HG03457 (cell line): ENCODE measurements at regions not wholly inside any gene's neighbourhood (a gene's known extent, or its start where the extent isn't known, plus 50 kb on each side); places are given as distances from the start of the nearest gene placed in this dataset.

Source experiments
- ATAC-seq: cut with Tn5 transposase; IDR thresholded peaks from one replicate; pipeline ENCODE4 v1.9.1; 2021; ENCODE audit warnings: moderate number of reproducible peaks; ENCODE audit not compliant: unreplicated experiment

DNA sequence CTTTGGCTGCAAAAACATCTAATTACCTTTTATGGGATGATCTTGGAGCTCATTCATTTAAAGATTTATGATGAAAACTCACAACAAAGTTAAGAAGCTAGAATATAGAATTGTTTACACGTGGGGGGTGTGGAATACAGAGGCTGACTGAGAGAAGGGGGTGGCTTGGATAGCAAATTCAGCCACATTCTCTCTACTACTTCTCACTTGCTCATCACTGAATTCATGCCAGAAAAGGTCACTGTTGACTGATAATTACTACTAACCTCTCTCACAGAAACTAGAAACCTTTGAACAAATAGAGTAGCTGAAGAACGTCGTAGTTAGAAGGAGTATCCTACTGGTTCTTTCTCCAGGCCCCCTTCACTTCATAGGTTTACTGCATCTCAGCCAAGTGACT is 808.2 kb downstream of the BRINP1 start:
- ATAC-seq, result no peak

DNA sequence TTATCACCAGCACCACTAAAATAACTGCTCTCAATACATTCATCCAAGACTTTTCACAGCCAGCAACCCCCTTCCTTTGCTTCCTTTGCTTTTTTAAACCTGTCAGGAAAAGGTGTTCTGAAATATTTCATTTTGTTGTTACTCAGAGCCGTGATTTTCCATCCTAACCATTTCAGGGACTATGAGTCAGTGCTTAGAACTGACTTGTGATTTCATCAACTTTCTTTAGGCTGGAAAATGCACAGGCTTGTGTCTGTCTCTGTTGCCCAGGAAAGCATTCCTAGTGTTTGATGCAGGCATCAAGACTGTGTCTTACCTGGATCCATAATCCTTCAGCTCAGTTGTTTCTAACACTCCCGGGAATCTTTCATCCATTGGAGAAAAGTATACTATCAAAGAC is 805.6 kb downstream of the BRINP1 start:
- ATAC-seq, result no peak

DNA sequence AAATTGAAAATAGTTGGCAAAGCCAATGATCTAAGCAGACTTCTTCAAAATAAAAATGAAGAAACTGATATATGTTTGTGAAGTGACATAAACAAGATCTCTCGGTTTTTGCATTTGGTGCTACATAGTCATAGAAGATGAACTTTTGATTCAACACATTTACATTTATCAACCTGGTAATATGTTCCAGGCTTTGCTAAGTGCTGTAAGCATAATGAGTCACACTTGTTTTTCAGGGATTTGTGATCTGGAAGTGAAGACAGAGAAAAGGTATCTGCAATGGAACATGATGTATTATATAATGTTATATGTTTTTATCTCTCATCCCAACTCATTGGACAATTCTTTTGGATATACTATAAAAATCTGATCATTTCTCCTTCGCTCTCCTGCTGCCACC is 801.4 kb downstream of the BRINP1 start:
- no peak for ATAC-seq

DNA sequence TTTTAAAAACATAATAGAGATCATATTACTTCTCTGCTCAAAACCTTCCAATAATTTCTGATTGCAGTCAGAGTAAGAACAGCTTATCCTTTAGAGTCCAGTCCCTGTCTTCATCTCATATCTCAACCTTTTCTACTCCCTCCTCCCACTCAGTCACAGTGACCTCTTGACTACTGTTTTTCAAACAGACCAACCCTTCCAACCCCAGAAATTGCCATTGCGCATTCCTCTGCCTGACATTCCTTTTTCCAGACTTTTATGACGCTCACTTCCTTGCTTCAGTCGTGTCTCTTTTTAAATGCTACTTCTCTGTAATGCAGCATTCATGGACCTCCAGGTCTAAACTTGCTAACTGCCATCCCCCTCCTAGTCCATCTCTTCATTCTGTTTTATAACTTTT is 800.5 kb downstream of the BRINP1 start:
- no peak for ATAC-seq

DNA sequence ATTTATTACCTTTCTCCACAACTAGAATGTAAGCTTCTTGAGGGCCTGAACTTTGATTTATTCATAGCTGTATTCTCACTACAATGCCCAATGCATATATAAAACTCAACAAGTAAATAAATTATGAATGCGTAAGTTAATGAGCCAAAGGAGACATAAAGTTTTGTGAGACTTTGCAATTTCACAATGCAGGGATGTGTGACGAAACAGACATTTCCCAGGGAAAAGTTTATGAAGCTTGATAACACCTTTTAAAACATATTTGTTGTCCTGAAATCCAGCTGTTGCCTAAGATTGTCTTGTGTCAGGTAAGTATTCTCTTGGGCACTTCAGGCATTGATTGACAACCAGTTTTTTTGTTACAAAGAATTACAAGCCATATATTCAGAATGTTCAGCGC is 800.1 kb downstream of the BRINP1 start:
- ATAC-seq, result no peak

DNA sequence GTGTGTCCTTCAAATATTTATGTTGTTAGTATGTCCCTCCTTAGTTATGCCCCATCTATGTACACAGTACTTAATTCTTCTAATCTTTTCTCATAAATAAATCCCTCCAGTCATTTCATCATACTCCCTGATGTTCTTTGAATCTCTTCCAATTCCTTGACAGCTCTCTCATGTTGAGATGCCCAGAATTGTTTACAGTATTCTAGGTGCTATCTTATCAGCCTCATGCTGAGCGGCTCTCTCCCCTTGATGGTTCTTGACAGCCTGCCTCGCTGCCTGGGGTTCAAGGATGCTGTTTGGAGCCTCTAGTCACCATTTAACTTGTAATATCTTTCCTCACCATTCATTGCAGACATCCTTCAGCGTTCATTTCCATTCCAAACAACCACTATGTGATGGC is 799.2 kb downstream of the BRINP1 start:
- no peak for ATAC-seq

DNA sequence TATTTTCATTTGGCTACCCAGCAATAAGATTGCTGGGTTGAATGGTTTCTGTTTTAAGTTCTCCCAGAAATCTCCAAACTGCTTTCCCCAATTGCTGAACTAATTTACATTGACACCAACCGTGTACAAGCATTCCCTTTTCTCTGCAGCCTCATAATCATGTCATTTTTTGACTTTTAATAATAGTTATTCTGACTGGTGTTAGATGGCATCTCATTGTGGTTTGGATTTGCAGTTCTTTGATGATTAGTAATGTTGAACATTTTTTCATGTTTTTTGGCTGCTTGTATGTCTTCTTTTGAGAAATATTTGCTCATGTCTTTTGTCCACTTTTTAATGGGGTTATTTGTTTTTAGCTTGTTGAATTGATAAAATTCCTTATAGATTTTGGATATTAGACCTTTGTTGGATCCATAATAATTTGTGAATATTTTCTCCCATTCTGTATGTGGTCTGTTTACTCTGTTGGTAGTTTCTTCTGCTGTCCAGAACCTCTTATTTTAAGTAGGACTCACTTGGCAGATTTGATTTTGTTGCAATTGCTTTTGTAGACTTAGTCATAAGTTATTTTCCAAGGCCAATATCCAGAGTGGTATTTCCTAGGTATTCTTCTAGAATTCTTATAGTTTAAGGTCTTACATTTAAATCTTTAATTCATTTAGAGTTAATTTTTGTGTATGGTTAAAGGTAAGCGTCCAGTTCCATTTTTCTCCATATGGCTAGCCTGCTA is 793.7 kb downstream of the BRINP1 start:
- ATAC-seq, result no peak

DNA sequence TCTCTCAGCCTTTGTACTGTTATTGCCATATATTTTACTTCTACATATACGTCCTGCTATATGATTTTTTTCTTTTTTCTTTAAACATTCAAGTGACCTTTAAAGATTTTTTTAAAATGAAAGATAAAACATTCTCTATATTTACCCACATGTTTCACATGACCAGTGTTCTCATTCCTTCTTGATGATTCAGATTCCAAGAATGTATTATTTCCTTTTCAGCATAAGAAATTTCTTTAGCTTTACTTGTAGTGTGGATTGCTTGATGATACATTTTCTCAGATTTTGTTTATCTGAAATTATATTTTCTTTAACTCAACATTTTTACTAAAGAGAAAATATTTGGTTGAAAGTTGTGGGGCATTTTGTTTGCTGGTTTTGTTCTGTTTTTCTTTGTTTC is 792.1 kb downstream of the BRINP1 start:
- no peak for ATAC-seq

DNA sequence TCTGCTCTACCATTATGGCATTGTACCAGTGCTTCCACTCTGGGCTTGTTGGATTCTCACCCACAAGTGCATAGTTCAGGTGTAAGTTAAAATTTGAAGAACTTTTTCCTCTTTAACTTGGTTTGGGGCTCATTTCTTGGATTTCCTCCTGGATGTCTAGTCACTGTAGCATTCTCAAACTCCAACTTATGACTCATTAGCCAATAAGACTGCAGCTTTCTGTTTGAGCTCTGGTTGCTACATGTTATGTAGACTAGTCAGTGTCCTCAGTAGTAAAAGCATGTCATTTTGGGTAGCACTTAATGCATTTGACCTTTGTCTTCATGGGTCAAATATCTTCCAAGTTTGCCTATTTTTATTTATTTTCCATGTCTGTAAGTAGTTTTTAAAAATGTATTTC is 790.8 kb downstream of the BRINP1 start:
- no peak for ATAC-seq

DNA sequence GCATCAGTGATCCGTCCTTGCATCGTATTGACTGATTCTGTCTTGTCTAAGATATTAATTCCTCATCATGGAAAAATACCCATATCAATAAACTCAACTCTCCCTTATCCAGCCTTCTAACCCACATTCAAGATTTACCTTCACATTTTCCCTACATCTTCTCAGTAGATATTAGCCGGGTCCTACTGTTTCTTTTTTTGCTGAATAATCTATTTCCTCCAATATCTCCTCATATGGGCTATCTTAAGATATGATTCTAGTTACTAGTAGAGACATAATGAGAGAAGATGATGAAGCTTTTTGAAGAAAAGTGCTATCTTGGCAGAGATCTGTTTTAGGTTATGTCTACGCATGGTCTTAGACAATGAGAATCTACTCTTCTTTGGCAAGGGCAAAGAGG is 785.8 kb downstream of the BRINP1 start:
- no peak for ATAC-seq

DNA sequence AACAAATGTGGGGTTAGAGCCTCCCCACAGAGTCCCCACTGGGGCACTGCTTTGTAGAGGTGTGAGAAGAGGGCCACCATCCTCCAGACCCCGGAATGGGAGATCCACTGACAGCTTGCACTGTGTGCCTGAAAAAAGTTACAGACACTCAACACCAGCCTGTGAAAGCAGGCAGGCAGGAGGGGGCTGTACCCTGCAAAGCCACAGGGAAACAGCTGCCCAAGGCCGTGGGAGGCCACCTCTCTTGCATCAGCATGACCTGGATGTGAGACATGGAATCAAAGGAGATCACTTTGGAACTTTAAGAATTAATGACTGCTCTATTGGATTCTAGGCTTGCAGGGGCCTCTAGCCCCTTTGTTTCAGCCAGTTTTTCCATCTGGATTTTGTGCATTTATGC is 782.3 kb downstream of the BRINP1 start:
- no peak for ATAC-seq

DNA sequence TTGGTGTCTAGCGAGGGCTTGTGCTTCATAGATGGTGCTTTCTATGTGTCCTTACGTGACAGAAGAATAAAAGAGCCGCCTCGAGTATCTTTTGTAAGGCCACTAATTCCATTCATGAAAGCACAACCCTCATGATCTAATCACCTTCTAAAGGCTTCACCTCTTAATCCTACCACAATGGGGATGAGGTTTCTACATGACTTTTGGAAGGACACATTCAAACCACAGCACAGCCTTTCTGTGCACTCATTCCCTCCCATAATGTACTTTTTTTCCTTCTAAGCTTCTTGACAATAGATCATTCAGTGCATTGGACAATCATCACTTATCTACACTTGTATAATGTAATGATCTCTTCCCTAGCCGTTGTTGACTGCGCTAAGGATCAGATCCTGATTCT is 774.8 kb downstream of the BRINP1 start:
- no peak for ATAC-seq

DNA sequence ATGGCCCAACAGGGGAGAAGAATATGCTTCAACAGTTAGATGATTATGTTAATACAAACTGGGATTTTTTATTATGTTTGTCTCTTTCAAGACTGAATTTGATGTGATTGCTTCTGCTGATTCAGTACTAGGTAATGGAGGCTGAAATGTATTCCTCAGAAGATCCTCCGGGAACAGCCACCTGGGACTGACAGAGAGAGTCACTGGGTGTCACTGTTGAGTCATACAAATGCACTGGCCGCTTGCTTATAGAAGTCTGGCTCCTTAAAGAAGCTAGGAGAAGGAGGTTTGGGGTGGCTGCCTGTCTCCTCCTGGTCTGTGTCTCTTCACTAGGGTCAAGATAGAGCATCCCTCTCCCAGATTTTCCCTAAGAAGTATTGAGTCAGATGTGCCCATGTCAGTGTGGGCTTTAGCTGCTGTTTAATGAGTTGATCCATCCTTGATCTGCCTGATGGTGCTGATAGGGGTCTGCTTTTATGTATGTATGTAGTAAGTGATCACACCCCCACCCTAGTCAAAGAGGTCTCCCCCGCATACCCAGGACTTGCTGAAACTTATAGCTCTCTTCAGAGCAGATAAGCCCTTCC is 773.4 kb downstream of the BRINP1 start:
- ATAC-seq, result no peak

DNA sequence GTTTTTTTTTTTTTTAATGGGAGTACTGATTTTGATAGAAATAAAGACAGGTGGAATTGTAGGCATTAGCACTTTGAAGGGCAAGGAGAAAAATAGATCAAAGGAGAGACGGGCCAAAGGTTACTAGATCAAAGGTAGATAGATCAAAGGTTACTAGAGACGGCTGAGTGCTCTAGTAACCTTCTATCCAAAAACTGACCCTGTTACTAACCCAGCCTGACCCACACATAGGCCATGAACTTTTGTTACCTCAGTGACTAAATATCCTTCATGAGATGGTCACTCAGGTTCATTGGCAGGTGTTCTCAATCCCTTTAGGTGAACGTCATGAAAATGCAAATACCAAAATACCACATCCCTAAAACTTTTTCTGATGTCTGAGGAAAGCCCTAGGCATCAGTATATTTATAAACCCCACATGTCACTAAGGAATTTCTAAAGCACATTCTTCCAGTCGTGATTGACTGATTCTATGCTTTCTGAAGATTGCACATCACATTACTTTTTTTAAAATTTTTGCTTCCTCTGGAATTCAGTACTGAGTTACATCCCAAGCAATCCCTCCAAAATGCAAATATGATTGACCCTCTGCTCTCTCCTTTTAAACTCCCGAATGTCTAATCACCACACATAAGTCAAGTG is 772.7 kb downstream of the BRINP1 start:
- no peak for ATAC-seq

DNA sequence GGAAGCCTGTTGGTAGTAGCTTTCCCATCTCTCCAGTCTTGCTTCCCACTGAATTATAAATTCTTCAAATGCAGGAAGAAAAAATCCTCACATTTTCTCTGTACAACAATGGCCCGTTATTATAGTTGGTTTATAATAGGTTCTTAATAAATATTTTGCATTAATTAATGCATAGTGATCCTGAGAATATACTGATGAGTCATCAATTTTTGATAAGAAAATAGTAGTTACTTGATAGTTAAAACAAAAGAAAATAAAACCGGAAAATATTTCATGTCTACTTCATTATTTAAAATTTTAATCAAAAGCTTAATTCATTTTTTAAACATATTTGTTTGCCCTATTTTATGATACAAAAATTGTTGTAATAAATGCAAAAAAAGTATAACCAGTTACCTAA is 762.6 kb downstream of the BRINP1 start:
- ATAC-seq, result no peak

DNA sequence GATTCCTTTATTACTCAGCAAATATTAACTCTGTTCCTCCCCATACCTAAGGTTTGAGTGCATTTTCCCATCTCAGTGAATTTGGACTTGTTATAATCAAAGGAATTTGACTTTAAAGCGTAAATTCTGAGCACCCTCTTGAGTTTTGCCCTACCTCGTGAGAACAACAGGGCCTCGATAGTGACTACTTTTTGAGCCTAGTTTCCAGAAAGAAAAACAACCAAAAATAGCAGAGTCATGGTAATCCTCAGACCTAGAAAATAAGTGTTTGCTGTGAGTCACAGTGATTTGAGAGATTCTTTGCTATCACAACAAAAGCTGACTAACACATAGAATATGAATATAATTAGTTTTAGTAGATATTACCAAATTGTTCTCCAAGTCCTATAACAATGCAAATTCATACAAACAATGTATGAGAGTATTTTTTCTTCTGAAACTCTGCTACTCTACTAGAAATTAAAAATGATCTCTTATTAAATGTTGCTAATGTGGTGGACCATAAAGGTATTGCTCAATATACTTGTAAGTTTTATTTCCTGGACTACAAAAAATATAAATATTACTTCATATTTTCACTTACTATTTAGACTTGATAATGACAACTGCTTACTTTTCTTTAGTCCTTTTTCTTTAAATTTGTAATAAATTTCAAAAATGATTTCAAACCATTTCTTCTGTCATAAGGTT is 759.7 kb downstream of the BRINP1 start:
- ATAC-seq, result no peak

DNA sequence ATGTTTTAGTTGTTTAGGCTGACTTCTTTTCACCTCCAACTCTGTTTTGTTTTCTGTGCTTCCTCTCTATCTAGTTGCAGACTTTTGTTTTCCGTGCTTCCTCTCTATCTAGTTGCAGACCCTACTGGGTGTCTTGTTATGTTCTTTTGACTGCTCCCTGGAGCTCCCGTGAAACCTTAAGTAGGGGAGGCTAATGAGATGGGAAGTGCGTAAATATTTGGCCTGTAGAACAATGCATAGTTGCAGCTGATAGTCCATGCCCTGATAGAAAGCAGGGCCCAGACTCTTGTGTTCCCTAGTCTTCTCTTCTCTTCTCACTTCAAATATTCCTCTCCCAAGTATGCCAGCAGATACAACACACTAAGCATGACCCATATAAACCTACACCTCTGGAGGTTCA is 757.0 kb downstream of the BRINP1 start:
- ATAC-seq, result no peak

DNA sequence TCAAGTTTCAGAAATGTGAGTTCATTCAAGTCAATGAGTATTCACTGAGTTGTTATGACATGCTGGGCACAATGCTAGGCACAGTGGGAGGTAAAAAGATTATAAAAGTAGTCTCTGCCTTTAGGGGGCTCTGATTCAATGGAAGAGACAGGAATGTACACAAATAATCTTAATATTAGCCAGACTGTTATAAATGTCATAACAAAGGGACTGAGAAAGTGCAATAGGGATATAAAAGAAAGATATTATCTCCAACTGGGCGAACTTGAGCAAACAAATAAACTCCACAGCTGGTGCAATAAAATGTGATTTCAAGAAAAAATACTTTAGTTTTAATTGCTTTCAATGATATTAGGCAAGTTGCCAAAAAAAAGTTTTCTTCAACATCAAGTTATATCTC is 755.2 kb downstream of the BRINP1 start:
- no peak for ATAC-seq

DNA sequence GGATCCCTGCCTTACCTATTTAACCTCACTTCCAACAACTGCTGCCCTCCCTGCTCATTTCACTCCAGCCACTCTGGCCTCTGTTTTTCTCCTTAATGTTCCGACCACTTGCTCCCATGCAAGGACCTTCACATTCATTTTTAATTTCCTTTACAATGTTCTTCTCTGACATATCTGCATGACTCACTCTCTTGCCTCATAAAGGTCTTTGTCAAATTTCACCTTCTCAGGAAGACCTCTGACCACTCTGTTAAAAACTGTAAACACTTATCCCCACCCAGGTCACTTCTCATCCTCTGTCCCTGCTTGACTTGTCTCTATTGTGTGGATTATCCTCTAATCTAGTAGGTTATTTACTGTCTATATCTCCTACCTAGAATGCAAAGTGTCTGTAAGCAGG is 751.2 kb downstream of the BRINP1 start:
- no peak for ATAC-seq

DNA sequence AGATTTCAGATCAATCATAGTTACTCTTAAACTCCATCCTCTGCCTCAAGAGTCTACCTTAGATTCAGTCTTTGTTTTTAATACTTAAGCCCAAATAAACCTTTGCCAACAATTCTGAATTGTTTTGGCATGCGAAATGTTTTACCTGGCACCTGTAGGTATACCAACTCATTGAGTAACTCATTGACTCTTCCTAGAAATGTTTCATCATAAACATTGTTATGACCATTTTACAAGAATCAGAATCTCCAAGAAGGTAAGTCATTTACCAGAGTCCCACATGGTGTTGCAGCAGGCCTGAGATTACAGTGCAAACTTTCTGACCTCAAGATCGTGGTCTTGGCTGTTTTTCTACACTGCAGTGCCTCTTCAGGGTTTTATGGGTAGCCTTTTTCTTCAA is 750.4 kb downstream of the BRINP1 start:
- ATAC-seq, result no peak

DNA sequence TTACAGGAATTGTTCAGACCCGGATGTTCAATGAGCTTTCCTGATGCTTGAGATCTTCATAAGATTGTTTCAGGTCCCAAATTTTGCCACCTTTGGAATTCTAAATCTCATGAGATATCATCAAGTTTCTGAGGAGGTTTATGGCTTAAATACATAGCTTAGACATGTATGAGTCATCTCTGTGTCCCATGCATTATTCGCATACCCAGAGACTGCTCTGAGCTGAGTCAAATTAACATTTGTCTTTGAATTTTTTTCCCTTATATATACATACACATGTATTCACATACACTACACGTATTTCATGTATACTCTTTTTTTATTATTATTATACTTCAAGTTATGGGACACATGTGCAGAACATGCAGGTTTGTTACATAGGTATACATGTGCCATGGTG is 744.6 kb downstream of the BRINP1 start:
- no peak for ATAC-seq

DNA sequence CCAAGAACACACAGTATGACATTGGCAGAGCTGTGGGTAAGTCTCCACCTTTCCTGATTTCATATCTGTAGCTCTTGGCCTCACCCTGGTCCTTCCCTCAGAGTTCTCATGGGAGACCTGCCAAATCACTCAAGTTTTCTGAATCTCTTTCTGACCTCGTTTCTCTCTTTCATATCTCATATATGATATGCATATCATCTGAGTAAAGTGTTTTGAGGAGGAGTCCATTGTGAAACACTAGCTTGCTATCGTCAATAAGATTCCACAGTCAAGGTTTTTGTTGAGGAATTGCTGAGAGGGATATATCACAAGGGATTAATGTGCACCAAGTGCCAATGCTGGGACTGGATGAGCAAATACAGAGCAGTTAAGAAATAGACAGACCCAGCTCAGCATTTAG is 739.2 kb downstream of the BRINP1 start:
- ATAC-seq, result no peak
